OCI-LY3 (cell line): ENCODE measurements at regions not wholly inside any gene's neighbourhood (a gene's known extent, or its start where the extent isn't known, plus 50 kb on each side); places are given as distances from the start of the nearest gene placed in this dataset.

ENCODE experiments used
- EZH2phosphoT487 ChIP-seq: fragments of 200-600 bp; shearing (Covaris generic); IDR thresholded peaks from 2 replicates; pipeline ENCODE4 v1.6.1; 2018; ENCODE audit warnings: antibody characterized with exemption, mixed run types, low read depth
- TF ChIP-seq, protein P1 (sequence below): fragments of 200-600, 300-600 bp; sonication (generic); IDR thresholded peaks from 2 replicates; pipeline ENCODE4 v1.5.1; 2014; ENCODE audit warnings: antibody characterized with exemption, low read length, low read depth

DNA sequence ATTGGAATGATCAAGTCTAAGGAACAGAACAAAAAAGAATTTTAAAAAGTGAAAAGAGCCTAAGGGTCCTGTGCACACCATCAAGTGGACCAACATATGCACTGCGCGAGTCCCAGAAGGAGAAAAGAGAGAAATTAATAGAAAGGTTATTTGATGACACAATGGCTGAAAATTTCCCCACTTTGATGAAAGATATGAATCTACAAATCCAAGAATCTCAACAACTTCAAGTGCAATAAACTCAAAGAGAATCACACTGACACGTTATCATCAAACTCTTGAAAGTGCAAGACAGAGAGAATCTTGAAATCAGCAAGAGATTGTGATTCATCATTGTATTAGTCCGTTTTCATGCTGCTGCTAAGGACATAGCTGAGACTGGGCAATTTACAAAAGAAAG is 230.8 kb downstream of the ADAMTS15 start:
- TF ChIP-seq, protein P1, sequence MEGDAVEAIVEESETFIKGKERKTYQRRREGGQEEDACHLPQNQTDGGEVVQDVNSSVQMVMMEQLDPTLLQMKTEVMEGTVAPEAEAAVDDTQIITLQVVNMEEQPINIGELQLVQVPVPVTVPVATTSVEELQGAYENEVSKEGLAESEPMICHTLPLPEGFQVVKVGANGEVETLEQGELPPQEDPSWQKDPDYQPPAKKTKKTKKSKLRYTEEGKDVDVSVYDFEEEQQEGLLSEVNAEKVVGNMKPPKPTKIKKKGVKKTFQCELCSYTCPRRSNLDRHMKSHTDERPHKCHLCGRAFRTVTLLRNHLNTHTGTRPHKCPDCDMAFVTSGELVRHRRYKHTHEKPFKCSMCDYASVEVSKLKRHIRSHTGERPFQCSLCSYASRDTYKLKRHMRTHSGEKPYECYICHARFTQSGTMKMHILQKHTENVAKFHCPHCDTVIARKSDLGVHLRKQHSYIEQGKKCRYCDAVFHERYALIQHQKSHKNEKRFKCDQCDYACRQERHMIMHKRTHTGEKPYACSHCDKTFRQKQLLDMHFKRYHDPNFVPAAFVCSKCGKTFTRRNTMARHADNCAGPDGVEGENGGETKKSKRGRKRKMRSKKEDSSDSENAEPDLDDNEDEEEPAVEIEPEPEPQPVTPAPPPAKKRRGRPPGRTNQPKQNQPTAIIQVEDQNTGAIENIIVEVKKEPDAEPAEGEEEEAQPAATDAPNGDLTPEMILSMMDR, result no peak
- no peak for TF ChIP-seq EZH2phosphoT487
